ENCODE measurements at regions not wholly inside any gene's neighbourhood (a gene's known extent, or its start where the extent isn't known, plus 50 kb on each side); places are given as distances from the start of the nearest gene placed in this dataset.

GRCh38 chr12:19692566-19692965 lies 253.3 kb downstream of the AEBP2 start:
- TF ChIP-seq, protein P1, sequence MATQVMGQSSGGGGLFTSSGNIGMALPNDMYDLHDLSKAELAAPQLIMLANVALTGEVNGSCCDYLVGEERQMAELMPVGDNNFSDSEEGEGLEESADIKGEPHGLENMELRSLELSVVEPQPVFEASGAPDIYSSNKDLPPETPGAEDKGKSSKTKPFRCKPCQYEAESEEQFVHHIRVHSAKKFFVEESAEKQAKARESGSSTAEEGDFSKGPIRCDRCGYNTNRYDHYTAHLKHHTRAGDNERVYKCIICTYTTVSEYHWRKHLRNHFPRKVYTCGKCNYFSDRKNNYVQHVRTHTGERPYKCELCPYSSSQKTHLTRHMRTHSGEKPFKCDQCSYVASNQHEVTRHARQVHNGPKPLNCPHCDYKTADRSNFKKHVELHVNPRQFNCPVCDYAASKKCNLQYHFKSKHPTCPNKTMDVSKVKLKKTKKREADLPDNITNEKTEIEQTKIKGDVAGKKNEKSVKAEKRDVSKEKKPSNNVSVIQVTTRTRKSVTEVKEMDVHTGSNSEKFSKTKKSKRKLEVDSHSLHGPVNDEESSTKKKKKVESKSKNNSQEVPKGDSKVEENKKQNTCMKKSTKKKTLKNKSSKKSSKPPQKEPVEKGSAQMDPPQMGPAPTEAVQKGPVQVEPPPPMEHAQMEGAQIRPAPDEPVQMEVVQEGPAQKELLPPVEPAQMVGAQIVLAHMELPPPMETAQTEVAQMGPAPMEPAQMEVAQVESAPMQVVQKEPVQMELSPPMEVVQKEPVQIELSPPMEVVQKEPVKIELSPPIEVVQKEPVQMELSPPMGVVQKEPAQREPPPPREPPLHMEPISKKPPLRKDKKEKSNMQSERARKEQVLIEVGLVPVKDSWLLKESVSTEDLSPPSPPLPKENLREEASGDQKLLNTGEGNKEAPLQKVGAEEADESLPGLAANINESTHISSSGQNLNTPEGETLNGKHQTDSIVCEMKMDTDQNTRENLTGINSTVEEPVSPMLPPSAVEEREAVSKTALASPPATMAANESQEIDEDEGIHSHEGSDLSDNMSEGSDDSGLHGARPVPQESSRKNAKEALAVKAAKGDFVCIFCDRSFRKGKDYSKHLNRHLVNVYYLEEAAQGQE (IDR thresholded peaks at IDR 0.05; ENCODE audit: low read depth): no peak
- no peak for TF ChIP-seq TCF12 (IDR thresholded peaks at IDR 0.05; ENCODE audit: low read depth)
- TF ChIP-seq MAX (IDR thresholded peaks at IDR 0.05): no peak
- TF ChIP-seq ZBTB7A (IDR thresholded peaks at IDR 0.05; ENCODE audit: low read depth): no peak
- TF ChIP-seq YY1 (IDR thresholded peaks at IDR 0.05; ENCODE audit: low read depth): no peak
- no peak for TF ChIP-seq EGR1 (IDR thresholded peaks at IDR 0.05)
- no peak for TF ChIP-seq RAD21 (IDR thresholded peaks at IDR 0.05; ENCODE audit: low read depth)
- TF ChIP-seq TEAD4 (IDR thresholded peaks at IDR 0.05): no peak
- no peak for TF ChIP-seq CEBPB (IDR thresholded peaks at IDR 0.05)
- no peak for TF ChIP-seq EP300 (IDR thresholded peaks at IDR 0.05; ENCODE audit: borderline replicate concordance)
- no peak for TF ChIP-seq TAF1 (IDR thresholded peaks at IDR 0.05; ENCODE audit: low read depth)
